ENCODE measurements at regions not wholly inside any gene's neighbourhood (a gene's known extent, or its start where the extent isn't known, plus 50 kb on each side); places are given as distances from the start of the nearest gene placed in this dataset.

DNA sequence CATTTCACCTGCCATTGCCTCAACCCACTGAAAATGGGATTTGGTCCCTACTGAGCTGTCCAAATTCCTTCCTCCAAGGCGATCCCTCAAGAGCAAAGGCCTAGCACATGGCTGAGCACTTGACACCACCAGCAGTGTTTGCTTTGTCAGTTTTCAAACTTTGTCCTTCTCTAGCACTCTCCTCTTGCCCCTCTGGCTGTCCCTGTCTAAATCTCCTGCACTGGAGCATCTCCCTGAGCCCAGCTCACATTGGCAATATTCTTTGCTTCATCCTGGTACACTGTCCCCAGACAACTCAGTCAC, 66.6 kb upstream of the FTH1 start:
- TF ChIP-seq, protein P1, sequence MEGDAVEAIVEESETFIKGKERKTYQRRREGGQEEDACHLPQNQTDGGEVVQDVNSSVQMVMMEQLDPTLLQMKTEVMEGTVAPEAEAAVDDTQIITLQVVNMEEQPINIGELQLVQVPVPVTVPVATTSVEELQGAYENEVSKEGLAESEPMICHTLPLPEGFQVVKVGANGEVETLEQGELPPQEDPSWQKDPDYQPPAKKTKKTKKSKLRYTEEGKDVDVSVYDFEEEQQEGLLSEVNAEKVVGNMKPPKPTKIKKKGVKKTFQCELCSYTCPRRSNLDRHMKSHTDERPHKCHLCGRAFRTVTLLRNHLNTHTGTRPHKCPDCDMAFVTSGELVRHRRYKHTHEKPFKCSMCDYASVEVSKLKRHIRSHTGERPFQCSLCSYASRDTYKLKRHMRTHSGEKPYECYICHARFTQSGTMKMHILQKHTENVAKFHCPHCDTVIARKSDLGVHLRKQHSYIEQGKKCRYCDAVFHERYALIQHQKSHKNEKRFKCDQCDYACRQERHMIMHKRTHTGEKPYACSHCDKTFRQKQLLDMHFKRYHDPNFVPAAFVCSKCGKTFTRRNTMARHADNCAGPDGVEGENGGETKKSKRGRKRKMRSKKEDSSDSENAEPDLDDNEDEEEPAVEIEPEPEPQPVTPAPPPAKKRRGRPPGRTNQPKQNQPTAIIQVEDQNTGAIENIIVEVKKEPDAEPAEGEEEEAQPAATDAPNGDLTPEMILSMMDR (IDR thresholded peaks at IDR 0.05) = no peak
- TF ChIP-seq POLR2A (IDR thresholded peaks at IDR 0.05; ENCODE audit: low read depth) (no peak), POLR2AphosphoS5 (IDR thresholded peaks at IDR 0.05) (no peak)

All from esophagus muscularis mucosa (tissue), 3 donors.